ENCODE measurements at regions not wholly inside any gene's neighbourhood (a gene's known extent, or its start where the extent isn't known, plus 50 kb on each side); places are given as distances from the start of the nearest gene placed in this dataset.
"Not testable (repeated sequence)": the region's sequence is repeated elsewhere in the genome, so short reads cannot be mapped to it uniquely, and the experiment has no call there.

GRCh38 chrX:95919605-95920004, 765.0 kb upstream of the DIAPH2 start:
- intact Hi-C loops (cut with DNase I): no loop called here
- DNase-seq: no peak

DNA sequence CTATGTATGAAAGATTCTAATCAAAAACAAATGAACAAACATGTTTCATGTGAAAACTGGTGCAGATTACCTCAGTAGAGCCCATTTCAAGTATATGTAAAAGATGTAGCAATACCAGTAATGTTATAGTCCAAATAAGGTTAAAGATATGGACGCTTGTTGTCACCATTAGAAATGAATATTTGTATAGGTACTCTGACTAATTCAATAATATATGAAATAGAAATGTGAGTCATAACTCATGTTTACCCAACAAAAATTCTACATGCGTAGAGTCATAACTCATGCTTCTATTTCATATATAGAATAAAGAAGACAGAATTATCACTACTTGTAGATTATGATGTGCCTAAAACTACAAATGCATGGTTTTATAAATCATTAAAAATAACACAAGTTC, 739.1 kb upstream of the DIAPH2 start:
- no peak for DNase-seq
- intact Hi-C loops (cut with DNase I): no loop called here

DNA sequence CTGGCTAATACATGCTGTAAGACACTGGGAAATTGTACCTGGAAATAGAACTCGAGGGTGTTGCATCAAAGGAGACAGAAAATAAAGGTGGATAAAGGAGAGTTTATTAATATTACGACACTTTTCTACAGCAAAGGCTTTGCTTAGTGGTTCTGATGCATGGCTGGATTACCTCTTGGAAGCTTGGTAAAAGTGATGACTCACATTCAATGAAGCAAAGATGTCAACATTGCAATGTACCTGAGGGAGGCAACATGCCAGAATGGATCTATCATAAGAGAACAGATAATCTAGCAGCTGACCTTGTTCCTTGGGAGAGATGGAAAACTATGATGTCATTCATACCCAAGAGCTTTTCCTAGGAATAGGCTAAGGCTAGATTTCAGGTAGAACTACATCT, 735.1 kb upstream of the DIAPH2 start:
- intact Hi-C loops (cut with DNase I): no loop called here
- DNase-seq: no peak

- no peak for DNase-seq
- intact Hi-C loops (cut with DNase I): no loop called here
Observed at GRCh38 chrX:95950679-95951078, 734.0 kb upstream of the DIAPH2 start.

GRCh38 chrX:95953564-95953963, 731.1 kb upstream of the DIAPH2 start:
- intact Hi-C loops (cut with DNase I): no loop called here
- no peak for DNase-seq

GRCh38 chrX:95956745-95957144, 727.9 kb upstream of the DIAPH2 start:
- no peak for DNase-seq
- intact Hi-C loops (cut with DNase I): no loop called here

GRCh38 chrX:95973456-95974095, 711.1 kb upstream of the DIAPH2 start:
- intact Hi-C loops (cut with DNase I); DNase-seq: not testable (repeated sequence)

DNA sequence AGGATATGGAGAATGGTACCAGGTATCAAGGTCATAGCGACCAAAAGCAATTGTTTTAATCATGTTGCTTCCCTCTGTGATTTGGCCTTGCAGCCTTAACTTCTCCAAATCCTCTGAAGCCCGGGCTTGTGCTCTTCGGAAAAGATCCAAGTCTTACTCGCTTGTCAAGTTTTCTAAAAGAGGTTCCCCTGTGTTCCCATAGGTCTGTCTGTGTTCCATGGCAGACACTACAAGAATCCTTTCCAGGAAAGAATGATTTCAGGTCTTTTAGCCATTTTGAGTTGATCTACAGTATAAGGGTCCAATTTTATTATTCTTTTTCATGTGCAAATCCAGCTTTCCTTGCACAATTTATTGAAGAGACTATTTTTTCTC, 710.6 kb upstream of the DIAPH2 start:
- DNase-seq: no peak
- intact Hi-C loops (cut with DNase I): no loop called here

- no peak for DNase-seq
- intact Hi-C loops (cut with DNase I): no loop called here
Observed at GRCh38 chrX:95974890-95975289, 709.8 kb upstream of the DIAPH2 start.

GRCh38 chrX:95995583-95995982, 689.1 kb upstream of the DIAPH2 start:
- DNase-seq: no peak
- intact Hi-C loops (cut with DNase I): no loop called here

- no peak for DNase-seq
- intact Hi-C loops (cut with DNase I): no loop called here
Observed at GRCh38 chrX:95996294-95996693, 688.3 kb upstream of the DIAPH2 start.

DNA sequence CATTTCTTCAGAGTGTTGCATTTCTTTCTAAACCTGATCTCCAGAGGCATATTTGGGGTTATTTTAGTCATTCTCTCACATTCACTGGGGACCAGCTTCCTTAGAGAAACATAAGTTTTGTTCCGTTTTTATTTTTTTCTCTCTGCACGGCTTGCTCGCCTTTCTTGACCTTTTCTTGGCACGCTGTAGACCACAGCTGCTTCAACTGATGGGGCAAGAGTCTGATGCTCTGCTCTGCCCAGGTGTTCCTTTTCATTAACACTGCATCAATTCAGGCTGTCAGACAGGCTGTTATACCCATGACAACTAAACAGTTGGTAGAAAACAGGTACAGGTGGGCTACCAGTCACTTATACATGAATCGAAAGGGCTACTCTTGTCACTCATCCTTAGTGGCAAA, 682.2 kb upstream of the DIAPH2 start:
- intact Hi-C loops (cut with DNase I): no loop called here
- DNase-seq: no peak

GRCh38 chrX:96004386-96004785, 680.3 kb upstream of the DIAPH2 start:
- no peak for DNase-seq

GRCh38 chrX:96006281-96006680, 678.4 kb upstream of the DIAPH2 start:
- no peak for DNase-seq
- intact Hi-C loops (cut with DNase I): no loop called here

More at GRCh38 chrX:96004386-96004785, 680.3 kb upstream of the DIAPH2 start:
- intact Hi-C loops (cut with DNase I): no loop called here

- intact Hi-C loops (cut with DNase I): no loop called here
- DNase-seq: no peak
Observed at GRCh38 chrX:96027407-96027806, 657.2 kb upstream of the DIAPH2 start.

DNA sequence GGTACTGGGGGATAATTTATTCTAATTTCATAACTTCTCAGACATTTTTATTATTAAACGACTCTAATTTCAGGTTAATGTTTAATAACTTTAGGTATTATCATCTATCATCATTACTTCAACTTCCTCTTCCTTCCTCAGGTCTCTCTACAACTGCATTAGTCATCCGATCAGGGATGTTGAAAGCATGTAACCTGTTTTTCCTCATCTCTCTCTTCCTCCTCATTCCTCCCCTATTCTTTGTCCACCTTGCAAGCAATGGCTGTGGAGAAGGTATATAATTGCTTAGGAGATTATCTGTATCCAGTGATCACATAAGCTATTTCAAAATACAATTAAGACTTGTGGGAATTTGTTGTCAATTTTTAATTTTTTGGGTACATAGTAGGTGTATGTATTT, 632.6 kb upstream of the DIAPH2 start:
- intact Hi-C loops (cut with DNase I): no loop called here
- DNase-seq: no peak

DNA sequence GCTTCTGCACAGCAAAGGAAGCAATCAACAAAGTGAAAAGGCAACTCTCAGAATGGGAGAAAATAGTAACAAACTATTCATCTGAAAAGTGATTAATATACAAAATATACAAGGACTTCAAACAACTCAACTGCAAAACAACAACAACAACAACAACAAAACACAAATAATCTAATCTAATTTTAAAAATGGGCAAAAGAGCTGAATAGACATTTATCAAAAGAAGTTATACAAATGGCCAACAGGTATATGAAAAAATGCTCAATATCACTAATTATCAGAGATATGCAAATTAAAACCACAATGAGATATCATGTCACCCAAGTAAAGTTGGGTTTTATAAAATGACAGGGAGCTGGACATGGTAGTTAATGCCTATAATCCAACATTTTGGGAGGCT, 602.8 kb upstream of the DIAPH2 start:
- no peak for DNase-seq
- intact Hi-C loops (cut with DNase I): no loop called here

DNA sequence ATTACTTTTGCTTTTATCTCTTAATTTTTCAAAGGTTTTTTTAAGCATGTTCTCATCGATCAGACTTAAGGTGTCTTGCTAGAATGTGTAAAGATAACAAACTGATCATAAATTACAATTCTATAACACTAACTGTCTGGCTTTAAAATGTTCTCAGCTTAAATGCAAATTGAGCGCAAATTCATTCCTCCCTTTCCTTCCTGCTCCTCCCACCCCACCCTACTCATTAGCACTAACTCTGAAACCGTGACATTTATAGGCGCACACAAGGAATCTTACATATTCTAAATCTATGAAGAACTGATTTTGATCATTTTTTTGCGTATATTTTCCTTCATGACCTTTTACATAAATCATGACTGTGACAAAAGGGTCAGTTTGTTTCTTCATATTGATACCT, 590.0 kb upstream of the DIAPH2 start:
- DNase-seq: peak in 2 of 42 donors; percentile 3 to 10
- intact Hi-C loops (cut with DNase I): no loop called here

GRCh38 chrX:96098471-96098870, 586.2 kb upstream of the DIAPH2 start:
- no peak for DNase-seq
- intact Hi-C loops (cut with DNase I): no loop called here

GRCh38 chrX:96102997-96103396, 581.6 kb upstream of the DIAPH2 start:
- intact Hi-C loops (cut with DNase I): no loop called here
- no peak for DNase-seq

DNA sequence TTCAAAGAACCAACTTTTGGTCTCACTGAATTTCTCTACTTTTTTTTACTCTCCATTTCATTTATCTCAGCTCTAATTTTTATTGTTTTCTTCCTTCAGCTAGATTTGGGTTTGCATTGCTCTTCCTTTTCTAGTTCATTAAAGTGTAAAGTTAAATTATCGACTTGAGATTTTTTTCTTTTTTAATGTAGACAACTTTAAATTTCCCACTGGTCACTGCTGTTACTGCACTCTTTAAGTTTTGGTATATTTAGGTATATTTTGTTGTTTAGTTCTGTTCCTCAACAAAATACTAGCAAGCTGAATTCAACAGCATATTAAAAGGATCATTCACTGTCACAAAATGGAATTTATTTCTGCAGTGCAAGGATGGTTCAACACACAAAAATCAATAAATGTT, 572.0 kb upstream of the DIAPH2 start:
- intact Hi-C loops (cut with DNase I): no loop called here
- DNase-seq: no peak

DNA sequence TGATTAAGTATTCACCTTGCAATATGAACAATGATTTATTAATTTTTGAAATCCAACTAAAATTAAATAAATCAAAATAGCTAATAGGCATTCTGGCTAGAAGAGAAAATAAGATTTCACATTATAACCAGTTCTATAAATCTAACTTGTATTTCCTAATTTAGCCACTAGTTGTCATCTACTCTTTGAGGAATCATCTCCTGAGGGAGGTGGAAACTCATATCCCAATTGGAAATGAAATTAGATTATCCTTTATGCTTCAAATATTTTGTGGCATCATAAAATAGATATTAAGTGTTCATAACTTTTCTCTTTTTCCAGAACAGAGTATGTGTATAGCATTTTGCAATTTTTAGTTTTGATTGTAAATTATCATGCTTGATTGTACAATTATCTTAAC, 558.5 kb upstream of the DIAPH2 start:
- no peak for DNase-seq
- intact Hi-C loops (cut with DNase I): no loop called here

All from head of caudate nucleus (tissue), 42 donors.